ENCODE measurements at regions not wholly inside any gene's neighbourhood (a gene's known extent, or its start where the extent isn't known, plus 50 kb on each side); places are given as distances from the start of the nearest gene placed in this dataset.

DNA sequence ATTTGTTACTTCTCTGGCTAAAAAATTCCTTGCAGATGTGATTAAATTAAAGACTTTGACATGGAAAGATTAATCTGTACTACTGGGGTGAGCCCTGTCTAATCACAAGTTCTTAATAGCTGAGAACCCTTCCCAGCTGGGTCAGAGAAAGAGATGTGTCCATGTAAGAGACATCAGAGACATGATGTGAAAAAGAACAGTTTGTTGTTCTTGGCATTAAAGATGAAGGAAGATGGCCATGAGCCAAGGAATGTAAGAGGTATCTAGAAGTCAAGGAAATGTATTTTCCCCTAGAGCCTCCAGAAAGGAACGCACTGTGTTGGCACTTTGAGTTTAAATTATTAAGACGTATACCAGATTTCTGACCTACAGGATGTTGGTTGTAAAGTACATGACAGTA lies 1271.5 kb upstream of the PRMT6 start:
- no peak for TF ChIP-seq EZH2 (IDR thresholded peaks at IDR 0.05; ENCODE audit: borderline replicate concordance, insufficient read depth, low read depth, low read length, poor library complexity, severe bottlenecking)
- TF ChIP-seq, protein P1, sequence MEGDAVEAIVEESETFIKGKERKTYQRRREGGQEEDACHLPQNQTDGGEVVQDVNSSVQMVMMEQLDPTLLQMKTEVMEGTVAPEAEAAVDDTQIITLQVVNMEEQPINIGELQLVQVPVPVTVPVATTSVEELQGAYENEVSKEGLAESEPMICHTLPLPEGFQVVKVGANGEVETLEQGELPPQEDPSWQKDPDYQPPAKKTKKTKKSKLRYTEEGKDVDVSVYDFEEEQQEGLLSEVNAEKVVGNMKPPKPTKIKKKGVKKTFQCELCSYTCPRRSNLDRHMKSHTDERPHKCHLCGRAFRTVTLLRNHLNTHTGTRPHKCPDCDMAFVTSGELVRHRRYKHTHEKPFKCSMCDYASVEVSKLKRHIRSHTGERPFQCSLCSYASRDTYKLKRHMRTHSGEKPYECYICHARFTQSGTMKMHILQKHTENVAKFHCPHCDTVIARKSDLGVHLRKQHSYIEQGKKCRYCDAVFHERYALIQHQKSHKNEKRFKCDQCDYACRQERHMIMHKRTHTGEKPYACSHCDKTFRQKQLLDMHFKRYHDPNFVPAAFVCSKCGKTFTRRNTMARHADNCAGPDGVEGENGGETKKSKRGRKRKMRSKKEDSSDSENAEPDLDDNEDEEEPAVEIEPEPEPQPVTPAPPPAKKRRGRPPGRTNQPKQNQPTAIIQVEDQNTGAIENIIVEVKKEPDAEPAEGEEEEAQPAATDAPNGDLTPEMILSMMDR (IDR thresholded peaks at IDR 0.05): no peak
